Loucy (cell line): ENCODE measurements at regions not wholly inside any gene's neighbourhood (a gene's known extent, or its start where the extent isn't known, plus 50 kb on each side); places are given as distances from the start of the nearest gene placed in this dataset.

ENCODE experiments used
- H2AFZ ChIP-seq: fragments of 200-600 bp; sonication (generic); 2 replicates; pipeline ENCODE4 v1.6.0; 2016; ENCODE audit warnings: antibody characterized with exemption, mild to moderate bottlenecking, low read length, moderate library complexity
- H3F3A ChIP-seq: fragments of 200-600 bp; 2 replicates; pipeline ENCODE4 v1.6.0; 2016; ENCODE audit warnings: antibody characterized with exemption, low read depth, mild to moderate bottlenecking
- H3K27me3 ChIP-seq: fragments of 200-600 bp; sonication (generic); 2 replicates; pipeline ENCODE4 v1.6.1; 2014; ENCODE audit warnings: low read length, mild to moderate bottlenecking; ENCODE audit not compliant: insufficient read depth, poor library complexity, severe bottlenecking
- H3K36me3 ChIP-seq: fragments of 200-600 bp; sonication (generic); 2 replicates; pipeline ENCODE4 v1.6.1; 2016; ENCODE audit warnings: low read length; ENCODE audit not compliant: insufficient read depth
- H3K4me1 ChIP-seq: fragments of 200-600 bp; sonication (generic); 2 replicates; pipeline ENCODE4 v1.5.1; 2014; ENCODE audit warnings: low read length, mild to moderate bottlenecking; ENCODE audit not compliant: insufficient read depth, poor library complexity, severe bottlenecking
- H3K4me2 ChIP-seq: fragments of 200-600 bp; sonication (generic); 2 replicates; pipeline ENCODE4 v1.6.0; 2014; ENCODE audit warnings: antibody characterized with exemption, low read length, low read depth, mild to moderate bottlenecking; ENCODE audit not compliant: poor library complexity, severe bottlenecking
- H3K4me3 ChIP-seq: fragments of 200-600 bp; sonication (generic); 2 replicates; pipeline ENCODE4 v1.5.1; 2014; ENCODE audit warnings: low read length, mild to moderate bottlenecking, mixed read lengths; ENCODE audit not compliant: poor library complexity, severe bottlenecking
- H3K79me2 ChIP-seq: fragments of 200-600 bp; sonication (generic); 2 replicates; pipeline ENCODE4 v1.6.1; 2014; ENCODE audit warnings: low read length; ENCODE audit not compliant: insufficient read depth
- H3K9ac ChIP-seq: fragments of 200-600 bp; sonication (generic); 2 replicates; pipeline ENCODE4 v1.6.0; 2014; ENCODE audit warnings: mild to moderate bottlenecking, low read depth, low read length, moderate library complexity; ENCODE audit not compliant: poor library complexity, severe bottlenecking
- H3K9me2 ChIP-seq: fragments of 200-600 bp; sonication (generic); replicated peaks from 2 replicates; pipeline ENCODE4 v1.6.1; 2016; ENCODE audit warnings: low read depth, low read length, mixed read lengths
- H3K9me3 ChIP-seq: fragments of 200-600 bp; sonication (generic); 2 replicates; pipeline ENCODE4 v1.6.1; 2014; ENCODE audit warnings: mild to moderate bottlenecking, antibody characterized with exemption, low read length, low read depth; ENCODE audit not compliant: insufficient read depth
- H4K20me1 ChIP-seq: fragments of 200-600 bp; sonication (generic); 2 replicates; pipeline ENCODE4 v1.6.0; 2014; ENCODE audit warnings: antibody characterized with exemption, low read length, mild to moderate bottlenecking; ENCODE audit not compliant: insufficient read depth, poor library complexity, severe bottlenecking
- CTCF ChIP-seq: fragments of 200-600 bp; sonication (generic); conservative IDR thresholded peaks from 2 replicates; pipeline ENCODE4 v1.5.1; 2014; ENCODE audit warnings: mild to moderate bottlenecking, antibody characterized with exemption, low read length
- EZH2phosphoT487 ChIP-seq: fragments of 200-600 bp; IDR thresholded peaks from 2 replicates; pipeline ENCODE4 v1.6.1; 2018; ENCODE audit warnings: antibody characterized with exemption, mild to moderate bottlenecking, moderate library complexity, borderline replicate concordance

GRCh38 chr4:156628858-156629257 lies 342.7 kb downstream of the PDGFC start:
- Histone ChIP-seq H2AFZ (no peak overlapping the region), H3K9ac (no peak overlapping the region), H3K4me1 (no peaks in the 10 kb centered on the region), H3K79me2 (no peaks in the 10 kb centered on the region), H3K36me3 (no peaks in the 10 kb centered on the region), H3K9me3 (no peaks in the 10 kb centered on the region), H4K20me1 (no peaks in the 10 kb centered on the region), H3K4me3 (no peak overlapping the region), H3K4me2 (no peak overlapping the region), H3K9me2 (no peaks in the 10 kb centered on the region), H3F3A (no peaks in the 10 kb centered on the region), H3K27me3 (no peaks in the 10 kb centered on the region)
- TF ChIP-seq EZH2phosphoT487 = no peak
- TF ChIP-seq CTCF = no peak

DNA sequence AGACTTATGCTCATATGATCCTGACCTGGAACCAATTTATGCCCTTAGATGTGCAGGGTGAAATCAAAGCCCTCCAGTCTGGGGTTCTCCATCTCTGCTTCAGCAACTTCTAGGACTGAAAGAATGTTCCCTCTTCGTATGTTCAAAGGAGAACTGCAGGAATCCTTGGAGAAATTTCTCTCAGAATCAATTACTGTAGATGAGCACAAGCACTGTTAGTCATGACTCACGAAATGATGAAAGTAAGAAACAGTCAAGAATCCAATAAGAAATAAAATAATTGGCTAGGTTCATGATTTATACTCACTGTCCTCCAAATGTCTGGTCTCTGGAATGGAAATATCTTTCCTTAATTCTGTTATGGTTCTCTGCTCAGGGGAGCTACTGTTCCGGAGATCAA lies 348.2 kb downstream of the PDGFC start:
- H3K36me3 ChIP-seq = no peaks in the 10 kb centered on the region
- TF ChIP-seq CTCF (no peak), EZH2phosphoT487 (no peak)

GRCh38 chr4:156620786-156621185 lies 350.8 kb downstream of the PDGFC start:
- no peaks in the 10 kb centered on the region for H3K9me2 ChIP-seq
- H3K4me2 ChIP-seq = no peak overlapping the region

More for the DNA sequence above, 348.2 kb downstream of the PDGFC start:
- H4K20me1 ChIP-seq = no peaks in the 10 kb centered on the region
- no peaks in the 10 kb centered on the region for H3K9me3 ChIP-seq
- H3K9ac ChIP-seq = no peak overlapping the region
- no peaks in the 10 kb centered on the region for H3K79me2 ChIP-seq
- H2AFZ ChIP-seq = no peak overlapping the region
- H3K4me1 ChIP-seq = no peaks in the 10 kb centered on the region
- H3K9me2 ChIP-seq = no peaks in the 10 kb centered on the region
- H3K27me3 ChIP-seq = no peaks in the 10 kb centered on the region
- no peaks in the 10 kb centered on the region for H3F3A ChIP-seq
- no peak overlapping the region for H3K4me3 ChIP-seq
- H3K4me2 ChIP-seq = no peak overlapping the region

More at GRCh38 chr4:156620786-156621185, 350.8 kb downstream of the PDGFC start:
- H3K4me1 ChIP-seq = no peaks in the 10 kb centered on the region
- no peak overlapping the region for H3K4me3 ChIP-seq
- H3K36me3 ChIP-seq = no peaks in the 10 kb centered on the region
- TF ChIP-seq EZH2phosphoT487 = no peak
- TF ChIP-seq CTCF = no peak
- H3K9ac ChIP-seq = no peak overlapping the region
- no peaks in the 10 kb centered on the region for H3K9me3 ChIP-seq
- H4K20me1 ChIP-seq = no peaks in the 10 kb centered on the region
- H3K79me2 ChIP-seq = no peaks in the 10 kb centered on the region
- H2AFZ ChIP-seq = no peak overlapping the region
- H3F3A ChIP-seq = no peaks in the 10 kb centered on the region
- no peaks in the 10 kb centered on the region for H3K27me3 ChIP-seq
